ENCODE measurements at regions not wholly inside any gene's neighbourhood (a gene's known extent, or its start where the extent isn't known, plus 50 kb on each side); places are given as distances from the start of the nearest gene placed in this dataset.

DNA sequence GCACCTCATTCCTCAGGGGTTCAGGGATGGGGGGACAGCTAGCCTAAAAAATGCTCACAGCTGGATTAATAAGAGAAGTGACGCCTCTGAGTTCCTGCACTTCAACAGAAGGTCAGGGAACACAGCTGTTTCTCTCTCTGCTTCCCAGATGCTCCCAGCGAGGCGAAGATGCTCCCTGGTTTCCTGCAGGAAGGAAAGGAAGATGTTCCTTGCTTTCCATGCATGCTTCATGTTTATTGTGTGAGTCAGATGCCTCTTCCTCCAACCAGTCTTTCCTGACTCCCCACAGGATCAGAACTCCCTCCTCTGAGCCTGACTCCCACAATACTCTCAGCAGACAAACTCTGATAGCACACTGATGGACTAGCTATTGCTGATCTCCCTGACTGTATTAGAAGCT is 71.9 kb downstream of the MFAP3 start:
- Histone ChIP-seq H3K27ac (no peak overlapping the region), H3K4me1 (replicated peaks in 1 of 2) (no peaks in the 10 kb centered on the region), H3K27me3 (no peaks in the 10 kb centered on the region), H3K36me3 (replicated peaks in 1 of 2) (no peaks in the 10 kb centered on the region), H3K4me3 (no peak overlapping the region), H3K9me3 (replicated peaks in 1 of 3) (no peaks in the 10 kb centered on the region)
- TF ChIP-seq POLR2A (IDR thresholded peaks at IDR 0.05) = no peak
- TF ChIP-seq, protein P1, sequence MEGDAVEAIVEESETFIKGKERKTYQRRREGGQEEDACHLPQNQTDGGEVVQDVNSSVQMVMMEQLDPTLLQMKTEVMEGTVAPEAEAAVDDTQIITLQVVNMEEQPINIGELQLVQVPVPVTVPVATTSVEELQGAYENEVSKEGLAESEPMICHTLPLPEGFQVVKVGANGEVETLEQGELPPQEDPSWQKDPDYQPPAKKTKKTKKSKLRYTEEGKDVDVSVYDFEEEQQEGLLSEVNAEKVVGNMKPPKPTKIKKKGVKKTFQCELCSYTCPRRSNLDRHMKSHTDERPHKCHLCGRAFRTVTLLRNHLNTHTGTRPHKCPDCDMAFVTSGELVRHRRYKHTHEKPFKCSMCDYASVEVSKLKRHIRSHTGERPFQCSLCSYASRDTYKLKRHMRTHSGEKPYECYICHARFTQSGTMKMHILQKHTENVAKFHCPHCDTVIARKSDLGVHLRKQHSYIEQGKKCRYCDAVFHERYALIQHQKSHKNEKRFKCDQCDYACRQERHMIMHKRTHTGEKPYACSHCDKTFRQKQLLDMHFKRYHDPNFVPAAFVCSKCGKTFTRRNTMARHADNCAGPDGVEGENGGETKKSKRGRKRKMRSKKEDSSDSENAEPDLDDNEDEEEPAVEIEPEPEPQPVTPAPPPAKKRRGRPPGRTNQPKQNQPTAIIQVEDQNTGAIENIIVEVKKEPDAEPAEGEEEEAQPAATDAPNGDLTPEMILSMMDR (IDR thresholded peaks at IDR 0.05) = no peak
- intact Hi-C loops (cut with DNase I) = no loop called here
- no peak for DNase-seq
- WGBS, 4 donors = 47 to 67% (median 55%) methylated on average over 3 of the region's 3 CpGs

- Histone ChIP-seq H3K4me1 (replicated peaks in 1 of 2) (no peaks in the 10 kb centered on the region), H3K36me3 (replicated peaks in 1 of 2) (no peaks in the 10 kb centered on the region), H3K9me3 (replicated peaks in 1 of 3) (no peaks in the 10 kb centered on the region), H3K27me3 (no peaks in the 10 kb centered on the region), H3K4me3 (no peak overlapping the region), H3K27ac (no peak overlapping the region)
- no peak for TF ChIP-seq POLR2A (IDR thresholded peaks at IDR 0.05)
- 91 to 94% (median 92%) methylated on average over 4 of the region's 4 CpGs for WGBS, 4 donors
- intact Hi-C loops (cut with DNase I) = no loop called here
- no peak for DNase-seq
Observed at GRCh38 chr5:154111214-154111613, 72.4 kb downstream of the MFAP3 start.

- no peaks in the 10 kb centered on the region for H3K27me3 ChIP-seq
- no peaks in the 10 kb centered on the region for H3K36me3 ChIP-seq (replicated peaks in 1 of 2)
- no peaks in the 10 kb centered on the region for H3K9me3 ChIP-seq (replicated peaks in 1 of 3)
- no peak overlapping the region for H3K27ac ChIP-seq
- DNase-seq = no peak
- no peaks in the 10 kb centered on the region for H3K4me1 ChIP-seq (replicated peaks in 1 of 2)
- no peak for TF ChIP-seq POLR2A (IDR thresholded peaks at IDR 0.05)
- TF ChIP-seq, protein P1 (IDR thresholded peaks at IDR 0.05) = no peak
- intact Hi-C loops (cut with DNase I) = no loop called here
- H3K4me3 ChIP-seq = no peak overlapping the region
Observed at GRCh38 chr5:154112255-154112654, 73.5 kb downstream of the MFAP3 start.

- no peak for DNase-seq
- WGBS, 4 donors = 92 to 97% (median 93%) methylated on average over 4 of the region's 4 CpGs
- no peaks in the 10 kb centered on the region for H3K9me3 ChIP-seq (replicated peaks in 1 of 3)
- H3K4me3 ChIP-seq = no peak overlapping the region
- intact Hi-C loops (cut with DNase I) = no loop called here
- no peaks in the 10 kb centered on the region for H3K36me3 ChIP-seq (replicated peaks in 1 of 2)
- no peaks in the 10 kb centered on the region for H3K4me1 ChIP-seq (replicated peaks in 1 of 2)
- no peak overlapping the region for H3K27ac ChIP-seq
- TF ChIP-seq, protein P1 (IDR thresholded peaks at IDR 0.05) = no peak
- no peak for TF ChIP-seq POLR2A (IDR thresholded peaks at IDR 0.05)
- no peaks in the 10 kb centered on the region for H3K27me3 ChIP-seq
Observed at GRCh38 chr5:154115291-154115690, 75.2 kb upstream of the GALNT10 start.

DNA sequence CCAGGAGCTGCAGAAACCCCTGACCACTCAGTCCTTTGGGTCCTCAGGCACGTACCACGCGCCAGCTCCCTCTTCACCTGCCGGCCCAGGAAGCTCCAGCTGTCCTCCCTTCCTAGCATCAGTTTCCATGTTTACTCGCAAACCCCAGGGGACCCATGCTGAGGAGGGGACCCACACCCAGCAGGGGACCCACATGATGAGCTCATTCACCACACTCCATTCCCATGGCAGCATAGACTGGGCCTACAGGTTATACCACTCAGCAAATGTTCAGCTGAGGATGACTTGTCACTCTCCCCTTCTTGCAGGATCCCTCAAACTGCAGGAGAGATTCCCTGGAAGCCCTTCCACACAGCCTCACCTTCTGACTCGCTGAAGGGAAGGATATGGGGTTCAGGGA is 73.5 kb upstream of the GALNT10 start:
- no peak for TF ChIP-seq POLR2A (IDR thresholded peaks at IDR 0.05)
- TF ChIP-seq, protein P1 (IDR thresholded peaks at IDR 0.05) = no peak
- H3K36me3 ChIP-seq (replicated peaks in 1 of 2) = no peaks in the 10 kb centered on the region
- WGBS, 4 donors = 93 to 98% (median 96%) methylated on average over 6 of the region's 6 CpGs
- no peak overlapping the region for H3K27ac ChIP-seq
- H3K4me3 ChIP-seq = no peak overlapping the region
- H3K27me3 ChIP-seq = no peaks in the 10 kb centered on the region
- DNase-seq = no peak
- intact Hi-C loops (cut with DNase I) = no loop called here
- no peaks in the 10 kb centered on the region for H3K4me1 ChIP-seq (replicated peaks in 1 of 2)
- H3K9me3 ChIP-seq (replicated peaks in 1 of 3) = no peaks in the 10 kb centered on the region
